GM19043 (cell line): ENCODE measurements at regions not wholly inside any gene's neighbourhood (a gene's known extent, or its start where the extent isn't known, plus 50 kb on each side); places are given as distances from the start of the nearest gene placed in this dataset.
"Not testable (repeated sequence)": the region's sequence is repeated elsewhere in the genome, so short reads cannot be mapped to it uniquely, and the experiment has no call there.

ENCODE experiments used
- ATAC-seq: cut with Tn5 transposase; IDR thresholded peaks from one replicate; pipeline ENCODE4 v1.9.1; 2021; ENCODE audit warnings: low read depth; ENCODE audit not compliant: unreplicated experiment

DNA sequence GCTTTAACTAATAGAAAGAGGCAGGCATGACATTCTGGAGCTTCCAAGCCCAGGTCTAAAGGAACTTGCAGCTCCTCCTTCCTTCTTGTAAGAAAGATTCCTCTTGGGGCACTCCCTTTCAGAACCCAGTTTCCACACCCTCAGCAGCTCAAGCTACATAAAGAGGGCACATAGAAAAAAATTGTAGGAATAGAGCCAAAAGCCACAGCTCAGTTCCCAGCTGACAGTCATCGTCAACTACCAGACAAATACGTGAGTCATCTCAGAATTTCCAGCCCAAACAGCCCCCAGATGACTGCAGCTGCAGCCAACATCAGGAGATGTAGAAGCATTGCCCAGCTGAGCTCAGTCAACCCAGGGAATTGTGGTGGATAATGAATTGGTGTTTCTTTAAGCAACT lies 349.8 kb upstream of the ARID1B start:
- ATAC-seq = no peak

DNA sequence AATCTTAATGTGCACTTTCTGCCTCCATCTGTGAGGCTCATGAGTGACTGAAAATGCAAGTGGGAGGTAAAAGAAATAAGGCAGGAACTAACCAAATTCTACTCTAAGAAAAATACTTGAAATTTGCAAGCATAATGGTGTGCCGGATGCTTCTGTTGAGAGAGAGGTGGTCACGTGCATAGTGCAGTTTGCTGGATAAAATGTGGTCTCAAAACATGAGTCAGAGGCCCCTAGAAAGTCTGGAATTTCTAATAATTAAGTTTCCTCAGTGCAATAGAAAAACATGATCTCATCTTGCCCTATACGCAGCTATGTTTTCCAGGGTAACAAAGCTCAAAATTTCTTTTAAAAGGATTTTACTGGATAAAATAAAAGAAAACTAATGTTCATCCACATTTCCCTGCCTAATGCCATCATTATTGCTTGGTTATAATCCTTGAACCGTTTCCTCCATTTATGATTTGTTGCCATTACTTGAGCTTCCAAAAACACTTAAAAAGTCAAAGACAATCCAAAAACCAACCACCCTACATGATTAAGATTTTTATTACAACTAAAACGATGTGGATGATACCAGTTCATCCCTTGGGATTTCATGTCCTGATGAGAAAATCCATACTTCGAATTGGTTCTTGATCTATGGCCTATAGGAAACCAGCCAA lies 351.7 kb upstream of the ARID1B start:
- ATAC-seq = no peak

- ATAC-seq = no peak
Observed at GRCh38 chr6:156423829-156424228, 353.3 kb upstream of the ARID1B start.

DNA sequence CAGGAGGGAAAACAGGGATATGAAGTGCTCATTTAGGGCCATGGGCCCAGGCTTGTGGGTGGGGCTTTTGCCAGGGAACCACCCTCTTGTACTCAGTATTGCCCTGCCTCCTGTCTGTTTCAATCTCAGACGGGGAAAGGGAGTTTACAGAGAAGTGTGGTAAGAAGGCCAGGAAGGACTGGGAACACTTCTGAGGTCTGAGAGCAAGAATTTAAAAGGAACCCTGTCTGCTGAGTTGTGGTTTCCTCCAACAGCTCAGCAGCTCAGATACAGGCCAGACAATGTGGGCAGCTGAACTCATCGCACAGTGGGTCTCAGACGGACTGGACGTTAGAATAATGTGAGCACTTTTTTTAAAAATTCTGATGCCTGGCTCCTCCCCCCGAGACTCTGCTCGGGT lies 354.1 kb upstream of the ARID1B start:
- ATAC-seq = no peak

GRCh38 chr6:156421933-156422332 lies 355.2 kb upstream of the ARID1B start:
- no peak for ATAC-seq

DNA sequence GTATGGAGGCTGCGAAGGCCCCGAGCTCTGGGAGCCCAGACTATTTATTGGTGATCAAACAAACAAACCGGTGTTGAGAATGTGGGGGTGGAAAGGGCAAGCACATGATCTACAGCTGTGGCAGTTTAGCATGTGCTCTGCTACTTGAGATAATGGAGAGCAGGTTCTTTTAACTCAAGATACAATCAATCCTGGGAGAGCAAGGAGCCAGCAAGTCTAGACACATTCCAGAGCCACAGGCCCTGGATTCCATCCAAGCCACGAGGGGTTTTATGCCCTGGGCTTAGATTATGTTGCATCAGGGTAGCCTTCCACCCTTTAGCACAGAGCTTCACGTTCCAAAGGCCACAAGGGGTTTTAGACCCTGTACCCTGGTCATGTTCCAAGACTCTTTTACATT lies 355.9 kb upstream of the ARID1B start:
- ATAC-seq = not testable (repeated sequence)

GRCh38 chr6:156420172-156420993 lies 356.8 kb upstream of the ARID1B start:
- ATAC-seq = no peak

- no peak for ATAC-seq
Observed at GRCh38 chr6:156419594-156419993, 357.6 kb upstream of the ARID1B start.

- no peak for ATAC-seq
Observed at GRCh38 chr6:156418253-156418652, 358.9 kb upstream of the ARID1B start.

- ATAC-seq = no peak
Observed at GRCh38 chr6:156416391-156416790, 360.8 kb upstream of the ARID1B start.

DNA sequence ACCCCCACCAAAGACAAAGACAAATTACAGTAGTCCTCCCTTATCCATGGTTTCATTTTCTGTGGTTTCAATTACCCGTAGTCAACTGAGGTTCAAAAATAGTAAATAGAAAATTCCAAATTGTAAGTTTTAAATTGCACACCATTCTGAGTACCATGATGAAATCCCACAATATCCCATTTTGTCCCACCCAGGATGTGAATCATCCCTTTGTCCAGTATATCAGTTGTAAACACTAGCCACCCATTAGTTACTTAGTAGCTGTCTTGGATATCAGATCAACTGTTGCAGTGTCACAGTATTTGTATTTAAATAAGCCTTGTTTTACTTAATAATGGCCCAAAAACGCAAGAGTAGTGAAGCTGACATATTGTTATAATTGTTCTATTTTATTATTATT lies 364.0 kb upstream of the ARID1B start:
- no peak for ATAC-seq

DNA sequence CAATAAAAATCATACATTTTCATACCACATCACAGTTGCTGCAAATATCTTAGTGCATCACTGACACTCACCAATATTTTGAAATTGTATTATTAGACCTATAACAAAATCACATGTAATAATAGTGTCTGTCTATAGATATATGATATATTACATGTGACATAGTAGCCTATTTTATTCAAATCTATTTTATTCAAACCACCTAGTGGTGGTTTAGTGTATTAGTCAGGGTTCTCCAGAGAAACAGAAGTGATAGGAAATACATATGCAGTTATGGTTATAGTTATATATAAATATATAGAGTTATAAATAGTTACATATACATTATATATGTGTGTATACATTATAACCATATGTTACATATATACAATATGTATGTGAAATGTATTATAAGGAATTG lies 366.5 kb upstream of the ARID1B start:
- ATAC-seq = no peak

DNA sequence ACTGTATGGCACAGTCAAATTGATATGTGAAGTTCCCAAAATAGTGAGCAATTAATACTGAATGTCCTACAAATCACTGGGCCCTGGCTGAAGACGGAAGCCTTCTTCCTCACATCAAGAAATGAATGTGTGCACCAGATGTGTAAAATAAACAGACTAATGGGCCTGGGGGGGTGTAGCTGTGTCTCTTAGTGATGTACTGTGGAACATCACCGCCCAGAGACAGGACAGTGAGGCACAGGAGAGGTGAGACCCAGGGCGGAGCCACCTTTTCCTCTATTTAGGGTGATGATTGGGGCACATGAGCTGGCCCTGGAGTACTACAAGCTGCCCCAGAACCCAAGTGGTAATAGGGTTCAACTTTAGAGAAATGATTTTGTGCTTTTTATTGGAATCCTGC lies 368.5 kb upstream of the ARID1B start:
- no peak for ATAC-seq

DNA sequence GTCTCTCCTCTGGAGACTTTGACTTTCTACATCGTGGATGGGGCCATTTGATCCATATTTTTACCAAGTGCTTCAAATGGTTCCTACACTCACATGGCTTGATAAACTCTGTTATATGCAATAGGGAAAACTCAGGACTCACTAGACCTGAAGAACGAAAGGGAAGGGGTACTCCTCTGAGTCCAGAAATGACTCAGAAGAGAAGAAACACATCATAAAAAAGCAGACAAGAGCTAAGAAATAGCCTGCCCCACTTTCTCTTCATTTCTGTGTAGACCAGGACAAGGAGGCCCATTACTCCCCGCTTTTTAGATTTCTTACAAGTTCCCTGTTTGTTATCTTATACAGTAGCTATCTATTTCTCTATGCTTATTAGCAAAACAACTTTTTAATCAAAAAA lies 369.8 kb upstream of the ARID1B start:
- ATAC-seq = no peak

- no peak for ATAC-seq
Observed at GRCh38 chr6:156406688-156407087, 370.5 kb upstream of the ARID1B start.

GRCh38 chr6:156406099-156406498 lies 371.1 kb upstream of the ARID1B start:
- no peak for ATAC-seq

DNA sequence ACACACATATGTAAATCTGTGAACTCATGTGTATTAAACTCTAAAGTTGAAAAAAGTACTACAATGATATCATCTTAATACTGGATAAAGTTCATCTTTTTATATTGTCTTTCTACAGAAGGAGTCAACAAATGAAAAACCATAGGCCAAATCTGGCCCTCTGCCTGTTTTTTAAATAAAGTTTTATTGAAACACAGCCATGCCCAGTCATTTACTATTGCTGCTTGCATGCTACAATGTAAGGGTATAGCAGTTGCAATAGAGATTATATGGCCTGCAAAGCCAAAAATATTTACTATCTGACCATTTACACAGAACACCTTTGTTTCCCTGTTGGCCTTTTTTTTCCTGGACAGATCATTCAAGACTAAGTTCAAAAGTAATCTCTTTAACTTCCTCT lies 374.6 kb upstream of the ARID1B start:
- no peak for ATAC-seq

GRCh38 chr6:156402227-156402626 lies 375.0 kb upstream of the ARID1B start:
- no peak for ATAC-seq

- no peak for ATAC-seq
Observed at GRCh38 chr6:156400487-156400886, 376.7 kb upstream of the ARID1B start.

DNA sequence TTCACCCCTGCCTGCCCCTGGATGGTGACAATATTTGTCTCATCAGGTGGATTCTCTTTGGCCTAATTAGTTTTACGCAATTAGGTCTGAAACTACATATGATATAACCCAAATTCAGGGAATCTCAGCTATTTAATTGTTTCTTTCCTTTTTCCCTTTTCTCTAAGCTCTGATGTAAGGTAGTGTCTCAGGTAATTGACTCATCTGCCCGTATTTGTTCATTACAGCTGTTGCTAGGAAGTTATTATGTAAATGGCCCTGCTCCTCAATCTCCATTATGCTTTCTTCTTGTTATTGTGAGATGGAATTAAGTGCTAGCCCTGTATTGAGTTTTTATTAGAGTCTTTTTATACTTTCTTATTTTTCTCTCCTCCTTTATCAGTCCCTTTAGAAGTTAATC lies 378.2 kb upstream of the ARID1B start:
- ATAC-seq = no peak

DNA sequence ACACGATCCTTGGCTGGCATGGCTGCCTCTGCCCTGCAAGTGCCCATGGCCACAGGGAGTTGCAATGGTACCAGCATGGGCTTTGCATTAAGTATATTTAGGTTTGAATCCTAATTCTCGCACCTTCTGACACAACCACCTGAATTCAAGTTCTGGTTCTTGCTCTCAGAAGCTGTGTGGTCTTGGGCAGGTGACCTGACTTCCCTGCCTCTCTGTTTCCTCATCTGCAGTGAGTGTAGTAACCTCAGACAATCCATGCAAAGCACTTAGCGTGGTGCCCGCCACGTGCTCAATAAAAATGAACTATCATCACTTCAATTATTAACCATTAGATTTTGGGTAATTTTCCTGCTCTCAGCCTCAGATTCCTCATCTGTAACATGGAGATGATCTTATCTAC lies 378.8 kb upstream of the ARID1B start:
- ATAC-seq = no peak

DNA sequence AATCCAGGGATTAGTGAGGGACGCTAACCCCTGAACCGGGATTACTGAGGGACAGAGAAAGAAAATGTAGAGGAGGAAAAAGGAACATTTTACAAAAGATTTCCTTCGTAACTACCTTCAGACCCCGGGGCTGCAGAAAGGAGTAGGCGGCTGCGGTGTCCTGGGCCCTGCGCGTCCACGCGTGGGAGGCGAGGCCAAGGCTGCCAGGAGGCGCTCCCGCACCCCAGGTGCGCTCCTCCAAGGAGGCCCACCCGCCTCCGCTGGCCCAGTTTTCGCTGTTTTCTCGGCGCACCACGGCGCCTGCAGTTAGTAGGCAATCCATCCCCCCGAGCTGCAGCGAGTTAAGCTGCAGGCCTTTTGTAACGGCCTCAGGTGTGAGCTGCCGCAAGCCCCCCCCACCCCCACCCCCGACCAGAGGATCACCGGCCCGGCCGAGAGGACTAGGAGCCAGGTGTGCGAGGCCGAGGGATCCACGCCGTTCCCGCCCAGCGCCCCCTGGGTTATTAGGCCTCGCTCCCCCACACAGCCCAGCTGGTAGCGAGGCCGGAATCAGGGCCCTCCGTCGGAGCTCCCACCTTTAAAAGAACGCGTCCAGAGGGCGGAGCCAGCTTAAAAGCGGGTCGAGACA lies 380.3 kb upstream of the ARID1B start:
- ATAC-seq = no peak
